Keratinocyte (primary cell): ENCODE measurements at regions not wholly inside any gene's neighbourhood (a gene's known extent, or its start where the extent isn't known, plus 50 kb on each side); places are given as distances from the start of the nearest gene placed in this dataset.

Source experiments
- DNase-seq: peaks from one replicate; pipeline ENCODE4 v3.0.0-alpha.2; 2011; ENCODE audit warnings: low read depth, missing footprints, low spot score
- FAIRE-seq: peaks from 2 replicates; lab custom pipeline; 2011; peaks lifted over from hg19 to GRCh38; lab: Jason Lieb, UNC
- H2AFZ ChIP-seq: 2 replicates; pipeline ENCODE4 v1.6.0; 2012; ENCODE audit warnings: low read length, control low read depth, inconsistent platforms; ENCODE audit not compliant: control insufficient read depth
- H3K27ac ChIP-seq: 2 replicates; pipeline ENCODE4 v1.5.1; 2011; ENCODE audit warnings: low read length; ENCODE audit not compliant: control insufficient read depth, insufficient read depth
- H3K27me3 ChIP-seq: 3 replicates; pipeline ENCODE4 v1.6.0; 2011; ENCODE audit warnings: low read length; ENCODE audit not compliant: control insufficient read depth, insufficient read depth; ENCODE audit errors: extremely low read depth
- H3K36me3 ChIP-seq, 2 experiments: 2 replicates in 1 of 2; 3 replicates in 1 of 2; pipeline ENCODE4 v1.5.1; 2011; ENCODE audit warnings: low read length in 2 of 2, mild to moderate bottlenecking in 1 of 2; ENCODE audit not compliant: control insufficient read depth in 2 of 2, insufficient read depth in 2 of 2; ENCODE audit errors: extremely low read depth in 1 of 2
- H3K4me1 ChIP-seq: 3 replicates; pipeline ENCODE4 v1.5.1; 2011; ENCODE audit warnings: low read length; ENCODE audit not compliant: control insufficient read depth, insufficient read depth; ENCODE audit errors: extremely low read depth
- H3K4me2 ChIP-seq: 3 replicates; pipeline ENCODE4 v1.6.0; 2011; ENCODE audit warnings: low read depth, low read length; ENCODE audit not compliant: control insufficient read depth, insufficient read depth; ENCODE audit errors: extremely low read depth
- H3K4me3 ChIP-seq, 3 experiments: fragments of 200-600 bp in 1 of 3; sonication (generic) in 1 of 3; 2 replicates in 2 of 3; 3 replicates in 1 of 3; pipeline ENCODE4 v1.5.1; 2011 to 2016; ENCODE audit warnings: low read length in 3 of 3, mild to moderate bottlenecking in 3 of 3, control low read depth in 2 of 3, inconsistent platforms in 1 of 3, low read depth in 1 of 3, mixed read lengths in 1 of 3, mixed run types in 1 of 3, moderate library complexity in 1 of 3; ENCODE audit not compliant: control insufficient read depth in 2 of 3, insufficient read depth in 2 of 3; ENCODE audit errors: extremely low read depth in 1 of 3
- H3K79me2 ChIP-seq: 2 replicates; pipeline ENCODE4 v1.6.0; 2012; ENCODE audit warnings: low read length; ENCODE audit not compliant: control insufficient read depth, insufficient read depth
- H3K9ac ChIP-seq: 3 replicates; pipeline ENCODE4 v1.6.0; 2011; ENCODE audit warnings: low read length; ENCODE audit not compliant: control insufficient read depth, insufficient read depth; ENCODE audit errors: extremely low read depth
- H3K9me1 ChIP-seq: 3 replicates; pipeline ENCODE4 v1.6.0; 2011; ENCODE audit warnings: low read length; ENCODE audit not compliant: control insufficient read depth, insufficient read depth; ENCODE audit errors: extremely low read depth
- H3K9me3 ChIP-seq: 2 replicates; pipeline ENCODE4 v1.5.1; 2012; ENCODE audit warnings: low read depth, low read length; ENCODE audit not compliant: control insufficient read depth
- H4K20me1 ChIP-seq: 3 replicates; pipeline ENCODE4 v1.6.0; 2011; ENCODE audit warnings: low read length; ENCODE audit not compliant: control insufficient read depth, insufficient read depth; ENCODE audit errors: extremely low read depth
- EZH2 ChIP-seq: IDR thresholded peaks from one replicate; pipeline ENCODE4 v1.6.1; 2012; ENCODE audit warnings: inconsistent platforms, mild to moderate bottlenecking, low read length, moderate library complexity
- dilution Hi-C: fragments of 300-500 bp; cut with MboI; formaldehyde crosslinking; loops from one replicate; pipeline ENCODE4 v1.7.0; 2020; ENCODE audit warnings: low sequenced_read_pairs; ENCODE audit not compliant: extremely low pct_ligation_motif_present
- TF ChIP-seq, protein P1 (sequence below), 3 experiments: IDR thresholded peaks in 1 of 3; conservative IDR thresholded peaks in 1 of 3; optimal IDR thresholded peaks in 1 of 3; 2 replicates in 2 of 3; 3 replicates in 1 of 3; pipeline versions ENCODE3 to v1.5.1; 2011; ENCODE audit warnings: low read length in 3 of 3, mild to moderate bottlenecking in 3 of 3, moderate library complexity in 2 of 3, control low read depth in 1 of 3, inconsistent platforms in 1 of 3; ENCODE audit not compliant: insufficient read depth in 2 of 3; ENCODE audit errors: extremely low read depth in 1 of 3

DNA sequence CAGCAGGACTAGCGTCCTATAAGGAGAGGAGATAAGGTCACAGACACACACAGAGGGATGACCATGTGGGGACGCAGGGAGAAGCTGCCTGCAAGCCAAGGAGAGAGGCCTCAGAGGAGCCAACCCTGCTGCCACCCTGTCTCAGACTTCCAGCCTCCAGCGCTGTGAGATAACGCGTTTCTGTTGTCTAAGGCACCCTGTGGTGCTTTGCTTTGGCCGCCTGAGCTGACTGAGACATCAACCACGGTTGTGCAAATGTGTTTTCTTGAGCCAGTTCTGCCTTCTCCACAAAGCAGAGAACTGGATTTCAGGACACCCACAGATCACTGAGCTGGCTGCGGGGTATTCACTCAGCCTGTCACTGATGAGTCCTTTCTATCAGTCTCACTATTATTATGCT, 149.1 kb downstream of the NXNL2 start:
- Histone ChIP-seq H4K20me1 (no peaks in the 10 kb centered on the region), H3K79me2 (no peaks in the 10 kb centered on the region), H3K9me1 (no peaks in the 10 kb centered on the region), H3K27me3 (no peaks in the 10 kb centered on the region), H3K9ac (no peak overlapping the region), H3K4me1 (no peaks in the 10 kb centered on the region), H3K4me3 (no peak overlapping the region), H3K4me2 (no peak overlapping the region), H2AFZ (no peak overlapping the region), H3K9me3 (no peaks in the 10 kb centered on the region), H3K27ac (no peak overlapping the region), H3K36me3 (no peaks in the 10 kb centered on the region)
- no peak for FAIRE-seq
- TF ChIP-seq, protein P1, sequence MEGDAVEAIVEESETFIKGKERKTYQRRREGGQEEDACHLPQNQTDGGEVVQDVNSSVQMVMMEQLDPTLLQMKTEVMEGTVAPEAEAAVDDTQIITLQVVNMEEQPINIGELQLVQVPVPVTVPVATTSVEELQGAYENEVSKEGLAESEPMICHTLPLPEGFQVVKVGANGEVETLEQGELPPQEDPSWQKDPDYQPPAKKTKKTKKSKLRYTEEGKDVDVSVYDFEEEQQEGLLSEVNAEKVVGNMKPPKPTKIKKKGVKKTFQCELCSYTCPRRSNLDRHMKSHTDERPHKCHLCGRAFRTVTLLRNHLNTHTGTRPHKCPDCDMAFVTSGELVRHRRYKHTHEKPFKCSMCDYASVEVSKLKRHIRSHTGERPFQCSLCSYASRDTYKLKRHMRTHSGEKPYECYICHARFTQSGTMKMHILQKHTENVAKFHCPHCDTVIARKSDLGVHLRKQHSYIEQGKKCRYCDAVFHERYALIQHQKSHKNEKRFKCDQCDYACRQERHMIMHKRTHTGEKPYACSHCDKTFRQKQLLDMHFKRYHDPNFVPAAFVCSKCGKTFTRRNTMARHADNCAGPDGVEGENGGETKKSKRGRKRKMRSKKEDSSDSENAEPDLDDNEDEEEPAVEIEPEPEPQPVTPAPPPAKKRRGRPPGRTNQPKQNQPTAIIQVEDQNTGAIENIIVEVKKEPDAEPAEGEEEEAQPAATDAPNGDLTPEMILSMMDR (optimal IDR thresholded peaks at IDR 0.05 in 1 of 3, IDR thresholded peaks at IDR 0.05 in 1 of 3, conservative IDR thresholded peaks at IDR 0.05 in 1 of 3; ENCODE audit: extremely low read depth in 1 of 3, insufficient read depth in 2 of 3, low read length in 3 of 3), result no peak
- TF ChIP-seq EZH2, result no peak
- no peak for DNase-seq
- dilution Hi-C loops, result no loop called here

DNA sequence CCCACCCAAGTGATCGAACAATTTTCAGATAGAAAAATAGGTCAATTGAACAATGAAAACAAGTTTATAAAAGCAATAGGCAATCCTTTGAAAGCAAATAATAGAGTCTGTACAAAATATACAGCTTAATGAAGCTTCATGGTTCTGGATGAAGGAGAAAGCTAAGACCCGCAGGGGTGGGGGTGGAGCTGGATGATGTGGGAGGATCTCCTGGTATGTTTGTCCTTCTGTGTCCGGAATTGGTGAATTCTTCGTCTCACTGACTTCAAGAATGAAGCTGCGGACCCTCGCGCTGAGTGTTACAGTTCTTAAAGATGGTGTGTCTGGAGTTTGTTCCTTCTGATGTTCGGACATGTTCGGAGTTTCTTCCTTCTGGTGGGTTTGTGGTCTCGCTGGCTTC, 149.9 kb downstream of the NXNL2 start:
- dilution Hi-C loops, result no loop called here
- H3K36me3 ChIP-seq, result no peaks in the 10 kb centered on the region
- H3K27ac ChIP-seq, result no peak overlapping the region

More for the DNA sequence above, 149.9 kb downstream of the NXNL2 start:
- Histone ChIP-seq H3K9me3 (no peaks in the 10 kb centered on the region), H3K4me3 (no peak overlapping the region), H3K79me2 (no peaks in the 10 kb centered on the region), H3K9me1 (no peaks in the 10 kb centered on the region), H4K20me1 (no peaks in the 10 kb centered on the region), H3K4me1 (no peaks in the 10 kb centered on the region), H3K27me3 (no peaks in the 10 kb centered on the region), H2AFZ (no peak overlapping the region), H3K4me2 (no peak overlapping the region), H3K9ac (no peak overlapping the region)
- DNase-seq (no peak), FAIRE-seq (no peak)
- TF ChIP-seq, protein P1 (optimal IDR thresholded peaks at IDR 0.05 in 1 of 3, IDR thresholded peaks at IDR 0.05 in 1 of 3, conservative IDR thresholded peaks at IDR 0.05 in 1 of 3; ENCODE audit: extremely low read depth in 1 of 3, insufficient read depth in 2 of 3, low read length in 3 of 3), result no peak
- TF ChIP-seq EZH2, result no peak
